HG03097 (cell line): ENCODE measurements at regions not wholly inside any gene's neighbourhood (a gene's known extent, or its start where the extent isn't known, plus 50 kb on each side); places are given as distances from the start of the nearest gene placed in this dataset.
"Not testable (repeated sequence)": the region's sequence is repeated elsewhere in the genome, so short reads cannot be mapped to it uniquely, and the experiment has no call there.

ENCODE experiments used
- ATAC-seq: cut with Tn5 transposase; IDR thresholded peaks from one replicate; pipeline ENCODE4 v1.9.1; 2021; ENCODE audit not compliant: unreplicated experiment, low FRiP score

GRCh38 chr1:206403612-206404307 lies 66.5 kb upstream of the IKBKE start:
- ATAC-seq = not testable (repeated sequence)

- ATAC-seq = not testable (repeated sequence)
These were observed 65.8 kb upstream of the IKBKE start for GRCh38 chr1:206404309-206405027.

GRCh38 chr1:206405282-206405681 lies 65.0 kb upstream of the IKBKE start:
- ATAC-seq = not testable (repeated sequence)

- not testable (repeated sequence) for ATAC-seq
These were observed 61.6 kb upstream of the IKBKE start for GRCh38 chr1:206408371-206409288.

GRCh38 chr1:206411321-206411720 lies 59.0 kb upstream of the IKBKE start:
- no peak for ATAC-seq

- ATAC-seq = no peak
These were observed 54.3 kb upstream of the IKBKE start for GRCh38 chr1:206415942-206416341.

- no peak for ATAC-seq
These were observed 52.3 kb upstream of the IKBKE start for GRCh38 chr1:206417774-206418614.

- no peak for ATAC-seq
These were observed 51.0 kb upstream of the IKBKE start for GRCh38 chr1:206419250-206419649.

- ATAC-seq = no peak
These were observed 50.5 kb upstream of the IKBKE start for GRCh38 chr1:206419783-206420182.

- no peak for ATAC-seq
These were observed 49.8 kb upstream of the IKBKE start for GRCh38 chr1:206420471-206420870.
